HPDE6-E6E7 (cell line): ENCODE measurements at regions not wholly inside any gene's neighbourhood (a gene's known extent, or its start where the extent isn't known, plus 50 kb on each side); places are given as distances from the start of the nearest gene placed in this dataset.

Experiments used
- DNase-seq: peaks from one replicate; pipeline ENCODE4 v3.0.0; 2011; ENCODE audit warnings: missing footprints; ENCODE audit errors: extremely low spot score

GRCh38 chr1:87560601-87561360 is 232.1 kb downstream of the LMO4 start:
- no peak for DNase-seq

GRCh38 chr1:87563211-87563610 is 234.5 kb downstream of the LMO4 start:
- DNase-seq: no peak

GRCh38 chr1:87565861-87566260 is 237.2 kb downstream of the LMO4 start:
- no peak for DNase-seq

- DNase-seq: no peak
Observed at GRCh38 chr1:87568005-87568404, 239.3 kb downstream of the LMO4 start.

GRCh38 chr1:87568911-87569310 is 240.2 kb downstream of the LMO4 start:
- DNase-seq: no peak

DNA sequence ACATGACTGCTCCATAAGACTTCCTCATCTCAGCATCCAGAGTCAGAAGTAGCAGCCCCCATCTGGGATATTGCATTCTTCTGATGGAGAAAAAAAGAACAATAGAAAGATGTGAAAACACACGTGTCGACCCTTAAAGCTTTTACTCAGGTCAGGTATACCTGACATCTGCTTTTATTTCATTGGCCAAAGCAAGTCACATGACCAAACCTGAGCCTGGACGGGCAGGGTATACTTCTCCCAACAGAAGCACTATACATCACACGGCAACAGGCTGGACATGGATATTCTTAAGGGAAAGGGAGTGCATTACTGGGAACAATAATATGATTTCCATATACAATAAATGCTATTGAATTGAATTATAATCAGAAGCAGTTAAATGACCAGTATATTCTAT is 243.3 kb downstream of the LMO4 start:
- DNase-seq: no peak

DNA sequence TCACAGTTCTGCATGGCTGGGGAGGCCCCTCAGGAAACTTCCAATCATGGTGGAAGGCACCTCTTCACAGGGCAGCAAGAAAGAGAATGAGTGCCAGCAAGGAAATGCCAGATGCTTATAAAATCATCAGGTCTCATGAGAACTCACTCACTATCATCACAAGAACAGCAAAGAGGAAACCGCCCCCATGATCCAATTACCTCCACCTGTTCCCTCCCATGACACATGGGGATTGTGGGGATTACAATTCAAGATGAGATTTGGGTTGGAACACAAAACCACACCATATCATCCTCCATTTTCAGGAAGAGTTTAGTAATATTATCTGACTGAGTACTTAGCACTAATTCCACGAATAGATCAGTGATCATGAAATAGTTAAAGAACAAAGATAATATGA is 244.2 kb downstream of the LMO4 start:
- no peak for DNase-seq

- no peak for DNase-seq
Observed at GRCh38 chr1:87575528-87575927, 246.8 kb downstream of the LMO4 start.

DNA sequence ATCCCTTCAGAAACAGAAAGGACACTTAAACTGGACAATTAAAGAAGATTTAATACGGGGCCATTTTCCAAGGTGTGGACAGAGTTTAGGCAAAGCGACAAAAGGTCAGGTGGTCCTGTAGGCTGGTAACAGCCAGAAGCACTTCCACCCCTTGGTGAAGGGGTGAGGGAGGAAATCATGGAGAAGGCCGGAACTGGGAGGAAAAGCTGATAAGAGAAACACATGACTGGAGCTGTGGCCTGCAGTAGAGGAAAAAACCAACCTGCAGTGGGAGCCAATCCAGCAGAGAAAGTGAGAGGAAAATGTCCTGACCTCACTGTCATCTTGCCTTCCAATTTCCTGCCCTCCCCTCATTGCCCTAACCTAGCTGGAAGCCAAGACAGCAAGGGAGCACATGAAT is 249.8 kb downstream of the LMO4 start:
- no peak for DNase-seq

DNA sequence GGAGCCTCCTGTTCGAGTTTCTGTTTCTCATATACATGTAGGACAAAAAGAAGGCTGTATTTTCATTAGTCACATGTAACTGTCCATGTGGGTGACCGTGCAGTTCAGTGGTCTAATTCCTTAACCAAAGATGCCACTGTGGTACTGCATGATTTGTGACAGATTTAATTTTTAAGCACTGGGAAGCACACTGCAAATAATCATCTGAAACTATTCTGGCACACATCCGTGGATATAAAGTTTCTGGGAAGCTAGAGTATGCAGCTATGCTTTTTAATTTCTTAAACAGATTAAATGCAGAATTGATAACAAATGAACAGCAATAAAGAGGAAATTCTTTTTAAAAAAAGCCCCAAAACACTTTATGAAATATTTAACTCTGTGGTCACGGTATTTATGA is 254.8 kb downstream of the LMO4 start:
- no peak for DNase-seq

DNA sequence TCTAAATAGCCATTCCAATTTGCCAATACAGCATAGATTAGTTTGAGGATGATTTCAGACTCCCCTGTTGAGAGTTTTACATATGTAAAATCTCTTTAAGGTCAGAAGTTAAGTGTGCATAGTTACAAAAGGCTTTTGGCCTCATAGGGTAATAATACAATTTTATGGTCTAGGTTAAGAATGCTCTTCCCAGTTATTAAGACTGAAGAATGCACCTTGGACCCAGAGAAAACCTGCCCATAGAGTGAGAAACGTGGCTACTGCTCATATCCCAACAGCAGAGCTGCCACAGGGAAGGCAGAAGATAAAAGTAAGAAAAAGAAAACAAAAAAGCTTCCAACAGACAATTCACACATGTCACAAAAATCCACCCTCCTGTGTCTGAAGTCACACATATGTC is 255.9 kb downstream of the LMO4 start:
- no peak for DNase-seq

DNA sequence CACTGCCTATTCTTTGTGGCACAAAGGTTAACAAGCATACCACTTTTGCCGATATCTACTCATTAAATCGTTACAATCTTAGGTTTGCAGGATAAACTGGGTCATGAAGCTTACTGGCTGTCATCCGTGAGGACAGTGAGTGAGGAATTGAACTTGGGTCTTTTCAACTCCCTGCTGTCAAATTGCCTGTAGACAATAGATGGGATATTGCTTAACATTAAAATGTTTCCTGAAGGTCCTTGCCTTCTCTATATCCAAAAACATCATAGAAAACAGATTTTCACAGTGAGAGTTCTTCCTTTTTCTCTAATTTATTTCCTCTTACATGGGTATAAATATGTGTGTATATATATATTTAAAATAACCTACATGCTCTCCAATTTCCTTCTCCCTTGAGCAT is 257.8 kb downstream of the LMO4 start:
- DNase-seq: no peak

- no peak for DNase-seq
Observed at GRCh38 chr1:87588495-87588894, 259.8 kb downstream of the LMO4 start.

DNA sequence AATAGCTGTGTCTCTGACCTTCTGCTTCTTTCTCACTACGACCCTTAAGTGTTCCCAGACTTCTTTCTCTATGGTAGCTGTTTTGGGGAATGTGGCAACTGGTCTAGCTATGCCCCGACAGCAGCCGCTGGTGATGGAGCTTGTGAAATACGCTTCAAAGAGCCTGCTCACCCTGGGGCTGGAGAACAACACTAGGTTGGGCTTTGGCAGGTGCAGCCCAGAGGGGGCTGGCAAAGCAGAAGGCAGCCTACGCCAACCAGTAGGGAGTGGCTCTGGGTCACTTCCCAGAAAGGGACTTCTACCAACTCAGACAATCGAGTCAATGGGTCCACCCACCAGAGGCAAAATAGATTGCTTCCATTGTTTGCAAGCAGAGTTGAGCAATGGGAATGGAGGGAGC is 262.8 kb downstream of the LMO4 start:
- DNase-seq: no peak

DNA sequence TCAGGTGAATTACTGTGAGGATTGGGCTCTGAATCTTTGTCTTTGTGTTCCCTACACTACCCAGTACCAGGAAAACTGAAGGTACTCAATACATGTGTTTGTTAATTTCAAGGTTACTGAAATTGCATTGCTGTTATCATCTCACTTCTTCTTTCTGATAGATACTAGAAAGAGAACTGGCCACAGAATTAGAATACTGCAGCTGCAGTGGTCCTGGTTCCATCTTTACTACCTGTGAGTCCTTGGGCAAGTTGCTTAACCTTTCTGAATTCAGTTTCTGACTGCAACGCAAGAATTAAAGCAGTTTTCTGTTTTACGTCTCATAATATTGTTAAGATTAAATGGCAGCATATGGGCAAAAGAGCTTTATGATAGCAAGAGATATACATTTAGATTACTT is 263.5 kb downstream of the LMO4 start:
- DNase-seq: no peak

- DNase-seq: no peak
Observed at GRCh38 chr1:87594736-87595383, 266.2 kb downstream of the LMO4 start.

DNA sequence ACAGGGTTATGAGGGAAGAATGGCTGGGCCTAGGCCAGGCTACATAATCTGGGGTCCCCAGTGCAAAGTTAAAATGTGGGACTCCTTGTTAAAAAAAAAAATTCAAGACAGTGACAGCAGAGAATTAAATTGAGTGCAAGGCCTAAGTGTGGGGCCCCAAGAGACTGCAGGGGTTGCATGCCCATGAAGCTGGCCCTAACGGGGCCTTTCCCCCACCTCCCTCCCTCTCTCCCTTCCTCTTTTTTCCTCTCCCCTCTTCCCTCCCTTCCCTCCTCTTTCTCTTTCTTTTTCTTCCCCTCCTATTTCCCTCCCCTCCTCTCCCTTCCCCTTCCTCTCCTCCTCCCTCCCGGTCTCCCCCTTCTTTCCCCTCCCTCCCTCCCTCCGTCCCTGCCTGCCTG is 266.7 kb downstream of the LMO4 start:
- DNase-seq: no peak

DNA sequence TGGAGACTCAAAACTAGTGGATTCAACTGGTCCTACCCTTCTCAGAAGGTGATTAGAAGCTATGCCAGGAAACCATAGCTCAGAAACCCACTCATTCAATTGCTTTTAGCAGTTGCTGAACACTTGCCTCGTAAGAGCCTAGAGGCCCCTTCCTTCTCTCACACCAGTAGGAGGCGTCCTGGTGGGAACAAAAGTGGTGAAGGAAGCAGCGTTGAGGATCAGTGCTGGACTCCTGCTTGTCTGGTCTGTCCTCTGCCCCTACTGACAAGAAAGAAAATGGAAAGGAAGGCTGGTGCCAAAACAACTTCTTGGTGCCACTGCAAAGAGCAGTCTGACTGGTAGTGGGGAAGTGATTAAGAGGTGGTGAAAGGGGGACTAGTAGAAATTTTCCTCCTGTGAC is 269.7 kb downstream of the LMO4 start:
- no peak for DNase-seq

DNA sequence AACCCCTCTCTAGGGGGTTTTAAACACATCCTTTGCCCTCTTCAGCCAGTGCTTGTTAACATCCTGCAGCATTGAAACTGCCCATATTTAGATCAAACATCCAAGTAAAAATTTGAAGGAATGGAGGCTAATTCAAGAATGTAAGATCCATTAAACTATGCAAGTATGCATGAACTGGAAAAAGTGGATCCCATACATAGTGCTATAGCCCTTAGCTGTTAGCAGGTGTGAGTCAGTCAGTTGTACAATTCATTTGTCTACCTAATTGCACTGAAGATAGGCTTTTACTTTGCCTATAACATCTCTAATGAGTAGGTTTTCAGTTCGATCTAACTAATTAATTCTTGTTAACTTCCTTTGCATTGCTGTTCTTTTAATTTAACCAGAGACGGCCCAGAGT is 270.9 kb downstream of the LMO4 start:
- DNase-seq: no peak

- no peak for DNase-seq
Observed at GRCh38 chr1:87600055-87600850, 271.6 kb downstream of the LMO4 start.

DNA sequence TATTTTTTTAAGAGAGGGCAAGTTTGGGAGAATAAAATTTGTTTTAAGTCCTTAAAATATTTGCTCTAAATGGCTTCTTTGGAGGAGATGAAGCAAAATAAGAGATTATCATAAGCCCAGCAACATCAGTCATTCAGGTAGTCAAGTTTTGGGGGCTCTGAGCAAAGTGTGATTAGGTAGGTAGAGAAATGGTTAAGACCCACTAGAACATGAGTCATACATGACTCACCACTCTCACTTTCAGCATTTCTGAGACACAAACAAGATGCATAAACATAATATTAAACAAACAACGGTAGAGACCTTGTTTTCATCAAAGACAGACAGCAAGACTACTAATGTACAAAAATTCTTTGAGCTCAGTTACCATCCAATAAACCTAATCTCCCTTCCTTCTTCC is 272.2 kb downstream of the LMO4 start:
- no peak for DNase-seq

- no peak for DNase-seq
Observed at GRCh38 chr1:87603626-87604025, 274.9 kb downstream of the LMO4 start.

DNA sequence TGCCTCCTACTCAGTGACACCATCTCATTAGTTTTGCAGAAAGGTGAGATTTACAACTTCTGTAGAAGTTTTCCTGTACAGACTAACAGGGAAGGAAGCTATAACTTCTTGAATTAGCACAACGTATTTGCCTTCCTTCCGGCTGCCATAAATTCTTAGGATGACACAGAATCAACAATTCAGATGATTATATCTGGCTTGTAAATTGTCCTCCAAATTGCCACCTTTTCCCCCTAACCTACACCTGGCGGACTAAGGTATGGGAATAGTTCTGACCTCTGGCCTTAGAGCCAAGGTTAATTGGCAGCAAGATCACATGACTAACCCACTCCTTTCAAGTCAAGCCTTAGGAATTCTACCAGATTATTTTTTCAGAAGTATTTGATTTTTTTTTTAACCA is 284.3 kb downstream of the LMO4 start:
- no peak for DNase-seq
